Posterior cingulate gyrus (tissue), 11 donors: ENCODE measurements at regions not wholly inside any gene's neighbourhood (a gene's known extent, or its start where the extent isn't known, plus 50 kb on each side); places are given as distances from the start of the nearest gene placed in this dataset.
"Not testable (repeated sequence)": the region's sequence is repeated elsewhere in the genome, so short reads cannot be mapped to it uniquely, and the experiment has no call there.

Experiments used
- DNase-seq, 10 donors: peaks; one replicate each; pipeline versions ENCODE4 v3.0.0 to v3.0.0-alpha.2; 2020 to 2021; ENCODE audit warnings: mixed read lengths in 3 of 10
- intact Hi-C: fragments of 100-400 bp; cut with DNase I; formaldehyde crosslinking; loops from one replicate; pipeline ENCODE4 v1.15.1; 2023

DNA sequence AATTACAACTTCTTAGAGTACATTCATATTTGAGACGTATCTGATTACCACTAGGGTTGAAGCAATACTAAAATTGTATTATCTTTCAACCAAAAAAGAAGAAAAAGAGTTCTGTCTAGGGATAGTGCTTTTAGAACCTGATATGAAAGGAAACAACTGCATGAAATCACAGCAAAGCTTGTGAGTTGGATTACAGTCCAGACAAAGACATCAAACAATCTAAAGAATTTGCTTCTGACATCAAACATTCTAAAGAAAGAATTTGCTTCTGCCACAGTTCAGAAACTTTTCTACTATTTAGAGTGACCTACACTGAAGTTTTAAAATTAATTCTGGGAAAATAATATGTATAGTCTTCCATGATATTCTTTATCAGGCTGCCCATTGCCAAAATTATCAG is 1141.1 kb upstream of the ACO1 start:
- no peak for DNase-seq
- intact Hi-C loops: no loop called here

GRCh38 chr9:31248156-31248555 is 1136.3 kb upstream of the ACO1 start:
- intact Hi-C loops: no loop called here
- DNase-seq: no peak

DNA sequence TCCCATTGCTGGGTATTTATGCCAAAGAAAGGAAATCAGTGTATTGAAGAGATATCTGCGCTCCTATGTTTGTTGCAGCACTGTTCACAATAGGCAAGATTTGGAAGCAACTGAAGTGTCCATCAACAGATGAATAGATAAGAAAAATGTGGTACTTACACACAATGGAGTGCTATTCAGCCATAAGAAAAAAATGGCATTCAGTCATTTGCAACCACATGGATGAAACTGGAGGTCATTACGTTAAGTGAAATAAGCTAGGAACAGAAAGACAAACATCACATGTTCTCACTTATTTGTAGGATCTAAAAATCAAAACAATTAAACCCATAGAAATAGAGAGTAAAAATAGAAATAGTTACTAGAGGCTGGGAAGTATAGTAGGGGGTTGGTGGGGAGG is 1133.1 kb upstream of the ACO1 start:
- no peak for DNase-seq
- intact Hi-C loops: no loop called here

DNA sequence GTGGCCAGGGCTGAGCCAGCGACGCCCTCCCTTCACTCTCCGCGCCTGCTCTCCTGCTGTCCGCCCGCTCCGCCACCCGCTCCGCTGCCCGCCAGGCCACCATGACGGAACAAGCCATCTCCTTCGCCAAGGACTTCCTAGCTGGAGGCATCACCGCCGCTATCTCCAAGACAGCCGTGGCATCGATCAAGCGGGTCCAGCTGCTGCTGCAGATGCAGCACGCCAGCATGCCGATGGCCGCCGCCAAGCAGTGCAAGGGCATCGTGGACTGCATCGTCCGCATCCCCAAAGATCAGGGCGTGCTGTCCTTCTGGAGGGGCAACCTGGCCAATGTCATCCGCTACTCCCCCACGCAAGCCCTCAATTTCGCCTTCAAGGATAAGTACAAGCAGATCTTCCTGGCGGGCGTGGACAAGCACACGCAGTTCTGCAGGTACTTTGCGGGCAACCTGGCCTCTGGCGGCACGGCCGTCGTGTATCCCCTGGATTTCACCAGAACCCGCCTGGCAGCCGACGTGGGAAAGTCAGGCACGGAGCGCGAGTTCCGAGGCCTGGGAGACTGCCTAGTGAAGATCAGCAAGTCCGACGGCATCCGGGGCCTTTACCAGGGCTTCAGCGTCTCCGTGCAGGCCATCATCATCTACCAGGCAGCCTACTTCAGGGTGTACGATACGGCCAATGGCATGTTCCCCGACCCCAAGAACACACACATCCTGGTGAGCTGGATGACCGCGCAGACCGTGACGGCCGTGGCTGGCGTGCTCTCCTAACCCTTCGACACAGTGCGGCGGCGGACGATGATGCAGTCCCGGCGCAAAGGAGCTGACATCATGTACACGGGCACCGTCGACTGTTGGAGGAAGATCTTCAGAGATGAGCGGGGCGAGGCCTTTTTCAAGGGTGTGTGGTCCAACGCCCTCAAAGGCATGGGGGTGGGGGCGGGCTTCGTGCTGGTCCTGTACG is 1130.4 kb upstream of the ACO1 start:
- peak in 3 of 10 donors; percentile 48 to 76 (median 75) for DNase-seq

GRCh38 chr9:31255211-31255610 is 1129.2 kb upstream of the ACO1 start:
- intact Hi-C loops: no loop called here

More for the DNA sequence above, 1130.4 kb upstream of the ACO1 start:
- intact Hi-C loops: no loop called here

DNA sequence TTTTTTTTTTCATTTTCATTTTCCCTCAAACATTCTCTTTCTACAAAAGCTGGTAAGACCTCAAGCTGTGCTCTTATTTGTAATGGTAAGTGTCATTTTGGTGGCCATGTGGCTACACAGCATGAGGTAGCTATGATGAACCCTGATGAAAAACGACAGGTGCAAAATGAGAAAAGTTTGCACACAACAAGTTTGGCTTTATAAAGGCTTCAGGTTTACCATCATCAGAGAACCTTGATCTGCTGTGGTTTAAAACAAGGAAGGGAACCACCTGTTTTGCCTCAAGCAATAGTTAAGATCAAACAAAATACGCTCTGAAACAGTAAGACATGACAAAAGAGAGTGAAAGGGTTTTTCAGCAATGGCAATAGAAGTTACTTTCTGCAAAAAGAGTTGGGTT is 1124.6 kb upstream of the ACO1 start:
- DNase-seq: no peak
- intact Hi-C loops: no loop called here

More at GRCh38 chr9:31255211-31255610, 1129.2 kb upstream of the ACO1 start:
- DNase-seq: peak in 1 of 10 donors; percentile 40

DNA sequence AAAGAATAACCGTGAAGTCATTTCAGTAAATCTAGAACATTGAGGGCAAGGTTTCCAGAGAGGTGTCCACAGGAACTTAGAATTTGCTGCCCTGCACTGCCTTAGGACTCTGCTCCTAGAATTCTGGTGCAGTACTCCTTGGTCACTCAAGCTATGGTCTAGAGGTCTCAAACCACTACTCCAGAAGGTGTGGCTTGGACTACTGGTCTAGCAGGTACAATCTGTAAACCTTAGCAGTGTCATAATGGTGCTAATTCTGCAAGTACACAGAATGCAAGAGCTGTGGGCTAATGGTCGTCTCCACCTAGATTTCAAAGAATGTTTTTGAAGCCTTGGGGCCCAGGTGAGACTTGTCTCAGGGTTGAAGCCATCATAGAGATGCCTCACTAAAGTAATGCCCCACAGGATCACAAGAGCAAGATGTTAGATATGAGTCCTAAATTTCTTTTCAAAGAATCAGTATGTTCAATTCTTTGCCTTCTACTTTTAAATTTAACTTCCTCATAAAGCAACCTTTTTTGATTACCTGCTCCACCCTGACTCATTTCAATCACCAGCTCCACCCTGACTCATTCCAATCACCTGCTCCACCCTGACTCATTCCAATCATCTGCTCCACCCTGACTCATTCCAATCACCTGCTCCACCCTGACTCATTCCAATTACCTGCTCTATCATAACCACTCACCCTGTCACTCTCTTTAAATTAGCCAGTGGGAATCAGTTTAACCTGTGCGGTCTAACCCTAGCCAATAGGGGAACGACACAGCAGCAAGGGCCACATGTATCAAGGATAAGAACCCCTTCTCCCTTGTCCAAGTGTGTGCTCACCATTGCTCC is 1111.8 kb upstream of the ACO1 start:
- intact Hi-C loops: no loop called here

DNA sequence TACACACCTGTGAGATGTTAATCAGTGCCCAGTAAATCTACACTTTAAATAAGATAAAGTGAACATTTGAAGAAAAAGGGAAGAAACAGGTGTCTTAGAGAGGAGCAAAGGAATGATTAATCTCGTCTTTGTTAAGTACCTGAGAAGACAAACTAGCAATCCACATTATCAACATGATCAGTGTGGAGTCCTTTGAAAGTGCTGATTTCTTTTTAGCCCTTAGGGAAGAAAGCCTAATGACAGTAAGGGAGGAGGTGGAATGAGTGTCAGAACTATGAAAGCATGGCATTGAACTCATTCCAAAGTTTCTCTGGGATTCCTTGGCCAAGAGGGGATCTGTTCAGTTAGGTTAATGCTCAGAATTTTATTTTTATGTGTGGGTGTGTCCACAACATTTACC is 1109.0 kb upstream of the ACO1 start:
- no peak for DNase-seq
- intact Hi-C loops: no loop called here

More for the DNA sequence above, 1111.8 kb upstream of the ACO1 start:
- DNase-seq: no peak

DNA sequence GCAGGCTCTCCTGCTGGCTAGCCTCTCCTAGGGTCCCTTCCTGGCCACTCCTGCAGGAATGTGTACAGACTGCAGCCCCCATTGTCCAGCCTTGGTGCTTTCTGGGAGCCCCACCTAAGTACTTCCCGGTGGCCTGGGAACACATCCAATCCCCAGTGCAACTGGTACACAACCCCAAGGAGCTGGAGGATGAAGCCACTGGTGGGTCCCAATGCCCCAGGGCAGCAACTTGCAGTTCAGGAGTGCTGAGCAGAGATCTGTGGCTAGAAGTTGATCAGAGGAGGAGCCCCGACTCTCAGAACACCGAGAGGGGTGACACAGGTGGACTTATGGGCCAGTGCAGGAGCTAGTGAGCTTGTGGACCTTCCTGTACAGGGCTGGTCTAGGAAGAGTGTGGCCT is 1093.7 kb upstream of the ACO1 start:
- peak in 1 of 10 donors; percentile 38 for DNase-seq
- intact Hi-C loops: no loop called here

DNA sequence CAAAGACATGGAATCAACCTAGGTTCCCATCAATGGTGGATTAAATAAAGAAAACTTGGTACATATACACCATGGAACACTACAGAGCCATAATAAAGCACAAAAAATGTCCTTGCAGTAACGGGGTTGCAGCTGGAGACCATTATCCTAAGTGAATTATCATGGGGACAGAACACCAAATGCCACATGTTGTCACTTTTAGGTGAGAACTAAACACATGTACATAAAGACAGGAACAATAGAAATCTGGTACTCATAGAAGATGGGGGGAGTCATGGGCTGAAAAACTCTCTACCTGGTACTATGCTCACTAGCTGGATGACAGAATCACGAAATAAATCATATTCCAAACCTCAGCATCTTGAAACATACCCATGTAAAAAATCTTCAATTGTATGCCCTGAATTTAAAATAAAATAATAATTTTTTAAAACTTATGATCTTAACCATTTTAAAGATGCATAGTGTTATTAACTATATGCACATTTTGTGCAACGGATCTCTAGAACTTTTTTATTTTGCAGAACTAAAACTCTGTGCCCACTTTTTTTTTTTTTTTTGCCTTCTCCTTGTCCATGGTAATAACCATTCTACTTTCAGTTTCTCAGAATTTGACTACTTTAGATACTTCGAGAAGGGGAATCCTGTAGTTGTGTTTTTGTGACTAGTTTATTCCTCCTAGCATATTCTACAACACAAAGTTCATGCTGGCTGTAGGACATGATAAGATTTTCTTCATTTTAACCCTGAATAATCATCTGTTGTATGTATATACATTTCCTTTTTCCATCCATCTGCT is 1081.6 kb upstream of the ACO1 start:
- intact Hi-C loops: no loop called here
- DNase-seq: no peak

GRCh38 chr9:31304576-31304975 is 1079.9 kb upstream of the ACO1 start:
- intact Hi-C loops: no loop called here
- DNase-seq: no peak

DNA sequence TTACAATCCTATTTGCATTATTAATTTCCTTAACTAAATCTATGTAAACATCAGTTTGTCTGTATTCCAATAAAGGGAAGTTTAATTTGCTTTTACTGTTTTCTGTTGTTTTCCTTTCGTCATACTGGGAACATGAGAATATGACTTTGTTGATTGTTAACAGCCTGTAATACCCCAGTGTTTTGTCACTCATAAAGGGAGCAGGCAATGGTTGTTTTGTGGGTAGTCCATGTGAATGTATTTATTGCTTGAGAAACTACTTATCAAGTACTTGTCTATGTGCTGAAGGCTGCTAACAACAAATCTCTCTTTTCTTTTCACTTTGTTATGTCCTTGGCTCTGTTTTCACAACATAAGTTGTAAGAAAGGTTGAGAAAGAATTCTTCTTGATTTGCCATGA is 1070.2 kb upstream of the ACO1 start:
- intact Hi-C loops: no loop called here
- no peak for DNase-seq

GRCh38 chr9:31320494-31320893 is 1063.9 kb upstream of the ACO1 start:
- DNase-seq: peak in 3 of 10 donors; percentile 62 to 68 (median 65)
- intact Hi-C loops: no loop called here

DNA sequence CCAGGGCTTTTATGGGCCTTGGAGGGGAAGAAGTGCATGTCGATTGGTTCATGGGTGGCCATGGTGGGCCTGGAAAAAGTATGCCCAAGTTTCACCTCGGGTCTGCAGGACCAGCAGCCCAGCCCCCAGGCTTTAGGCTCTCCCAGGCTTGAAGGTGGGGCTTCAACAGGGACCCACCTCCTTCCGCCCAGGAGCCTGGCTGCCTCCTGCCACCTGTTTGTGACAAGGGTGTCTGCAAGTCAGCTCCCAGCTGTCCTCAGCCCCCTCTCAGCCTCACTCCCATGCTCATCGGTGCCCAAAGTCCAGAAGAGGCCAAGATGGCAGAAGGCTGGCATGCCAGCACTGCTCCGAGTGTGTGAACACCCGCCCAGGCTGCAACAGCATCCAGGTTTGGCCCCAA is 1063.2 kb upstream of the ACO1 start:
- peak in 2 of 10 donors; percentile 46 to 57 for DNase-seq
- intact Hi-C loops: no loop called here

DNA sequence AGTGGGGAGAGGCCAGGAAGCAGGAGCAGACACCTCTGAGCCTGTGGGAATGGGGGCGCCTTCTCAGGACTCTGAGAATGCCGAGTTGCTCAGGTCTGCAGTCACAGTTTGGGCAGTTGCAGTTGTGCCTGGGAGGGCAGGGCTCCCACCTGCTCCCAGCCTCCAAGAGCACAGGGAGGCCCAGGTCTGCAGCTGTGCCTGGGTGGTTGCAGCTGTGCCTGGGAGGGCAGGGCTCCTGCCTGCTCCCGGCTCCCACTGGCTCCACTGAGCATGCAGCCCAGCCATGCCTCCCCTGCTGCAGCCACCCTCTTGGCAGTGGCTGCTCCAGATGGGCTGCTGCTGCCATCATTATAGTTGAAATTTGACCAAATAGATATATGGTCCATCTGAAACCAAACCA is 1062.8 kb upstream of the ACO1 start:
- intact Hi-C loops: no loop called here
- DNase-seq: peak in 2 of 10 donors; percentile 45 to 76

GRCh38 chr9:31323726-31324444 is 1060.6 kb upstream of the ACO1 start:
- DNase-seq: no peak
- intact Hi-C loops: no loop called here

GRCh38 chr9:31325778-31326177 is 1058.7 kb upstream of the ACO1 start:
- intact Hi-C loops: no loop called here
- peak in 3 of 10 donors; percentile 58 to 79 (median 72) for DNase-seq

GRCh38 chr9:31326883-31327282 is 1057.6 kb upstream of the ACO1 start:
- DNase-seq: peak in 2 of 10 donors; percentile 59 to 62
- intact Hi-C loops: not testable (repeated sequence)

GRCh38 chr9:31334837-31335528 is 1049.5 kb upstream of the ACO1 start:
- intact Hi-C loops: no loop called here
- peak in 1 of 10 donors; percentile 69 for DNase-seq
